ENCODE measurements at regions not wholly inside any gene's neighbourhood (a gene's known extent, or its start where the extent isn't known, plus 50 kb on each side); places are given as distances from the start of the nearest gene placed in this dataset.

- DNase-seq, result no peak
These were observed 204.8 kb downstream of the KLF12 start for GRCh38 chr13:73929287-73929932.

GRCh38 chr13:73924607-73925006 lies 209.6 kb downstream of the KLF12 start:
- no peak for DNase-seq

DNA sequence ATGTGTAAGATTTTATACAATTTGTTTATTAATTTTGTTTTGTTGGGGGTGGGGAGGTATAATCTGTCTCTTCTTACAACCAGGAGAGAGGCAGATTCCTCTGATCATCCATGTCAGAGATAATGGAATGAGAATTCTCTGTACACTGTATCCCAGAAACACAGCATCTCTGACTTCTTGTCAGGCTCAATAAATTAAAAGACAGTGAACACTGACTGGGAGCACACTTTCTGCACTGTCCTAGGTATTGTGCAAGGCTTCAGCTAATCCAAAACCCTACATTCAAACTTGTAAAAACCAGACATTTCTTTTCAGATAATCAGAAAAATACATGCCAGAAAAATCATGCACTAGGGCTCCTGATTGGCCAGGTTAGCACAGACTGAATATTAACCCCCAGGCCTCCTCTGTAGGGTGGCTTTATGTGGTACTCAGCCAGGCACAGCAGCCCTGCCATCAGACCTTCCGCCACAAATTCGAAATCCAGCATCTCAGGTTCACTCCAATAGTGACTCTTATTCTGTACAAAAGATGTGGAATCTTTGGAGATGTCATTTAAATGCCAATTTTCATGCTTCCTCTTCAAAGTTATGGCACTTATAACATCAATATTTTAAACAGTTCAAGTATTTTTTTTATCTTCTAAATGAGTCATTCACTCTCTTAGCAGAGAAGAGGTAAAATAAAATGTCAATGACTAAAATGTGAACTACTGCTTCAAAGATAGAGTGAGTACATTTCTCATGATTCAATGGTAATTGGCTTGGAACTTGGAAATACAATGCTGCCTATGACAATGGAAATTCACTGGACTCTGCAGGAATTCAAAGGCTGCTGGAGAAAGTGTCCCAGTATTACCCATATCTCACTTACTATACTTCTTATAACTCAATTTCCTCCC lies 211.5 kb downstream of the KLF12 start:
- DNase-seq, result no peak

DNA sequence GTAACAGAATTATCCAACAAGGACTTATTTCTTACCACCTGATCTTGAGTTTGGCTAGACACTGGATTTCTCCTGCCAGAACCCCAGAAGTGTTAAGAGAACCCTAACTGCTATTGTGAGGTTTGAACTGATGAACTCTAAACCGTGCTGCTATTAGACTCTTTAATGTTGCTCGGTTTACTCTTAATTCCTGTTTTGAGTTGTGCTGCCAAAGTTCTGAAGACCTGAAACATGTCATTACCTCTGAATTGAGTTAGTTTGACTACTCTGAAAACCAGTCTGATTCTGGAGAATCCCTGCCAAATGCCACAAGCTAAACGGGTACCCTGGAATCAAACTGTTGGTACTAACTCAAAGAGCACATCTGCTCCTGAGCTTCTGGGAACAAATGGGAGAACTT lies 215.5 kb downstream of the KLF12 start:
- DNase-seq, result no peak

DNA sequence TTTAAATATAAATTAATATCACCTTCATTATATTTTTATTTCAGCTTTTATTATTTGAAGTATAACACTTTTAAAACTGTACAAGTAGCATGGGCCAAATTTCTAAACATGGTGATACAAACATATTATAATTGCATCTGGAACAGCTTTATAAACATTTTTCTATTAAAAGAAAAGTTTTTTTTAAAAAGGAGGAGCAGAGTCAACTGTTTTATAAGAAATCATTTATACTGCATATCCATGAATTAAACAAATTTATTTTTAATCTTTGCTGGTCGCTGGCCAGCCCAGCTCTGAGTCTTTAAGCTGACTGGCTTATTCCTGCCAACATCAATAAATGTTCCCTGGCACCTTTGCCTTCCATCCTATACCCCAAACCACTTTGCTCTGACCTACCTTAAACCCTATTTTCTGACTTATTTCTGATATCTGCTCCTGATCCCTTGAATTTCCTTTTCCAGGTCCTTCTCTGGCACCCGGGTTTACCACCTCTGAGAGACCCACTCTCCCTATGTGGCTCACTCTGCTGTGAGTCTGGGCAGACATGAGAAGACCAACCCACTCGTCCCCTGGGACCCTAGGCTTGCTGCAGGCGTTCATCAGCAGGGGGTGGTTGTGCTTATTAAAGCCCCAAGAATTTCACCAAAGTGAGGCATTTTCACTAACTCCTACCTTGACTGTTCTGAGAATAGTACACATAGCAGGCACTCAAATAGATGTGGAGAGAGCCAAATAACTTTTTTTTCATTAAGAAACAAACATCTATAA lies 220.3 kb downstream of the KLF12 start:
- no peak for DNase-seq

DNA sequence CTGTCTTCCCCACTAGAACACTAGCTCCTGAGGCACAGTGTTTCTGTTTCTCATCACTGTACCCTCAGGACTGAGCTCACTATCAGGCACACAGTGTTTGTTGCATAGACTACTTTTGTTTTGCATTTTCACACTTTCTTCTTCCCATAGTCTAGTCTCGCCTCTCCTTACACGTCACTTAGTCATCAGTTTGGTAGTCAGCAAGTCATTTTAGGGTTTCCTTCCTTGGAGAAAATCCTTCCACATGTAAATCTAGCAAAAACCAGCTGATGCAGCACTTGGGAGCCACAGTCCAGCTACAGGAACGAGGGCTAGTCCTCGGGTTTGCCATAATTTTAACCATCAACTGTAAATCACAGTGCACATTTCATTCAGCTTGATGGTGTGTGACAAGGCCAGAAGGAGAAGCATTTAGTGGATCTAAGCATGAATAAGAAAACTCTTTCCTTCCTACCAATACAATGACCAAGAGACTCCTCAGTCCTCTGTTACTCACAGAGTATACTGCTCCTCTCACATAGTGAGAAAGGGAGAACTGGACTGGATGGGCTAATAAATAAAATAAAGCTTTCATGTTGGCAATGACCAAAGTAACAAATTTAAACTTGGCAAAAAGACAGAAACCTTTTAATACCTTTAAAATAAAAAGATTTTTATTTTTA lies 221.0 kb downstream of the KLF12 start:
- no peak for DNase-seq

GRCh38 chr13:73911361-73911760 lies 222.8 kb downstream of the KLF12 start:
- DNase-seq, result no peak

- no peak for DNase-seq
These were observed 223.5 kb downstream of the KLF12 start for GRCh38 chr13:73910733-73911132.

DNA sequence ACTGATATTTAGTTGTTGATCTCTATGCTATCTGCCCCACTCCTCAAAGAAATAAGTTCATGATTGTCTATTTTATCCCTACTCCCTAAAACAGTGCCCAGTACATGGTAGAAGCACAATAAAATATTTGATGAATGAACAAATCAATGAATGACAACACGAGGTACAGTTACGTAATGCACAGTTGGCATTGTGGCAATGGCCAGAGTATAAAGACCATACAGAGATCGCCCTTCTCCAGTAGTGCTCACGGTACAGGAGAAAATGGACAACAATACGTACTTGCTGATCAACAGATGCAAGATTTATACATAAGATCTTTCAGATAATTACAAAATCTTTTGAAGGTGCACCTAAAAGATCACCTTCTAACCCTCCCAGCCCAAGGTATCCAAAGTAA lies 225.4 kb downstream of the KLF12 start:
- no peak for DNase-seq

GRCh38 chr13:73904625-73905024 lies 229.6 kb downstream of the KLF12 start:
- no peak for DNase-seq

DNA sequence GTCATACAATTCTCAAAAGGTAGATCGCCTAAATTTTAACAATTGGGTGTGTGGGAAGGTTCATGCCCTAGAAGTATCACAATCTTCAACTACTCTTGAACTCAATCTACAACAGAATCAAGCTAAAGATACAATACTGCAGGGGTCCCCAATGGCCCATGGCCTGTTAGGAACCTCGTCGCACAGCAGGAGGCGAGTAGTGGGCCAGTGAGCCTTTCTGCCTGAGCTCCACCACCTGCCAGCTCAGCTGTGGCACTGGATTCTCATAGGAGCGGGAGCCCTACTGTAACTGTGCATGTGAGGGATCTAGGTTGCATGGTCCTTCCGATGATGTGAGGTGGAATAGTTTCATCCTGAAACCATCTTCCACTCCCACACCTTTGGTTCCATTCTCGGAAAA lies 230.6 kb downstream of the KLF12 start:
- DNase-seq, result no peak

DNA sequence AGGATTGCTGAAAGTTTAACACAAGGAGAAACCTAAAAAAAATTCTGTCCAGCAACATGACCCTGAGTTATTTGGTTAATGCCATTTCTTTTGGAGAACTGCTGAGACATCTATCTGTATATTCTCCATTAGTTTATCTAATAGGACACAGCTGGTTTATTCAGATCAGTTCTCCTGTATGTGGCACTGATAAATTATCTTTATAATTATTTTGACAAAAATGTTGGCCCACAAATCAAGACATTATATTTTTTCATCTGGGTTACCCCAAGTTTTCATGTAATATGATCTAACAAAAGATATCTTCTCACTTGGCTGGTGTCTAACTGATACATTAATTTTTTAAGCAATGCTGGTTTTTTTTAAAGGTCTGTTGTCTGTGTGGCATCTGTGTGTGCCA lies 231.4 kb downstream of the KLF12 start:
- no peak for DNase-seq

DNA sequence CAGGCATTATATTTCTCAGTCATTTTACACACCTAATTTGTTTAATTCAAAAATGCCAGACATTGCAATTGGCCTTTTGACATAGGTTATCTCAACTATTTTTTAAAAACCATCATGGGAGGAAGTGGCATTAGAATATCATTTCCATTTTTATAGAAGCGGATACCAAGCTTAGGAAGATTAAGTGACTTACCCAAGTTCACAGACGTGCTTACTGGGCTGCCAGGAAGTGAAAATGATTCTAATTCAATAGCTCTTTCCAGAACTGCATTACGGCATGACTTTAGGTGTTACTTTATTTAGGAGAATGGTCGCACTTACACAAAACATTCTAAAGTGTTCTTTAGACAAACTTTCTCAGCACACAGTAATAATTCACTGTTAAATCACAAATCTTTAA lies 231.9 kb downstream of the KLF12 start:
- no peak for DNase-seq

GRCh38 chr13:73901324-73902068 lies 232.7 kb downstream of the KLF12 start:
- DNase-seq, result no peak

DNA sequence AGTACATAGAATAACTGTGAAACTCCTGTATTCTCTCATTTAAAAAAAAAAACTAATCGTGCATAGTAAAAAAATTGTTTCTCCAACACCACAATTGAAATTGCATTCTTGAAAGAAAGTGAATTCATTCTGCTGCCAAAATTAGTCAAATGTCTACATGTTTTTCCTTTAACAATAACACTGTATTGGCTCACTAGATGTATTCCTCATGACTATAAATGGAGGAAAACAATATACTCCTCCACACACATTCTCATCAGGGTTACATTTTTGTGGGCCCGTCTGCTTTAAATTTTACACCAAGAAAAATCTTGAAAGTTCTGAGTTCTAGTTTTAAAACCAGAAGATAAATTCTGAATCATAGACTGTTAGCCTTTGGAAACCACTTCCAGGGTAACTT lies 233.6 kb downstream of the KLF12 start:
- no peak for DNase-seq

DNA sequence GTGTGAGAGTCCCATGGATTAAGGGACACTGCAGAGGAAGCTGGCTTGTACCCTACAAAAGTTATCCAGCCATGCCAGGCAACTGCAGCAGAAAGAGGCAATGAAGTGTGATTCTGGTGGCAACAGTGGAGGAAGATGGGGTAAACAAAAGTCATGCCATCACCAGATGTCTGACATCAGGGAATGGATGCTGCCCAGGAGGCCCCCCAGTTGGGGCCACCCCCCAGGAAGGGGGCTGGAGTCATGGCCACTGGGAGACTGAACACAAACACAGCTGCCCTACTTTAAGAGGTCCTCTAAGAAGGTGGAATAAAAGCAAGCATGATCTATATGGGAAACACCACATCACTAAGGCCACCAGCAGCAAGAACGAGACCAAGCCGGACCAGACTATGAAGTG lies 235.3 kb downstream of the KLF12 start:
- DNase-seq, result no peak

- DNase-seq, result no peak
These were observed 235.9 kb downstream of the KLF12 start for GRCh38 chr13:73898276-73898675.

DNA sequence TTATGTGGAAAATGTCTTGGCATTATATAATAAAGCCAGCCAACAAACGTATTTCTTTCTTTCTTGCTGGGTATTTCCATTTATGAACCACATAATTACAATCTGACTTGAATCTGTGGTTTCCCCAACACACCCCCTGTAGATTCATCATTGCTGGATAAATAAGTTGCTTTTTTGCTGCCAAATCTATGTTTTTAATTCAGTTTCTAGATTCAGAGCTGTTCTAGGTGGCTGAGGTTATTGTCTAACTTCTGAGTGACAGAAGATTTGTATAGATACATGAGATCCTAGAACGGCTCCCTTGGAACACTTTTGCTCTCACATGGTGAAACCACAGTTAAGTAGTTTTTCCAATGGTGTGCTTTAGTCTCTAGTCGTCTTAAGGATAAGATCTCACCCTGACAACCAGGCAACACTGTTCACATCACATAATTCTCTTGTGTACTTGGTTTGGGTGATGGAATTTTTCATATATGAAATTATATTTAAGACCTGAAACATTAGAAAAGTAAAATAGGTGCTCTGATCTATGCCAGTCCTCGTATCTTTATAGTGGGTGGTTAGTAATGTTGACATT lies 239.1 kb downstream of the KLF12 start:
- no peak for DNase-seq

DNA sequence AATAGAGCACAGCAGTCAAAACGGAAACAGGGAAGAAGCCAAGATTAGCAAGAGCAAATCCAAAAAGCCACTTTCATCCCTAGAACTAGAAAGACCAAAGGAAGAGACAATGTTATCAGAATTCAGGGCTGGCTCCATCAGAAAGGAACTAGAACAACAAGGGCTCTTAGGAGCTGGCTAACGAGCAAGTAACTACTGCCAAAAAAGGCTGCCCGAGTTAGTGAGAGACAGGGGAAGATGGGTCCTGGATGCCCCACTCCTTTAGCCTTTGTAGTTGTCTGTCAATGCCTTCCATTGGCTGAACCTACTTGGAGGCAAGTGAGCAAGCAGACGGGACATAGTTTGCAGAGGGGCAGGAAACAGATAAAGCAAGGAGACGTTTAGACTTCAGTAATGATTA lies 240.4 kb downstream of the KLF12 start:
- DNase-seq, result no peak

- no peak for DNase-seq
These were observed 242.4 kb downstream of the KLF12 start for GRCh38 chr13:73891805-73892204.

GRCh38 chr13:73883162-73883561 lies 251.0 kb downstream of the KLF12 start:
- DNase-seq, result no peak

DNA sequence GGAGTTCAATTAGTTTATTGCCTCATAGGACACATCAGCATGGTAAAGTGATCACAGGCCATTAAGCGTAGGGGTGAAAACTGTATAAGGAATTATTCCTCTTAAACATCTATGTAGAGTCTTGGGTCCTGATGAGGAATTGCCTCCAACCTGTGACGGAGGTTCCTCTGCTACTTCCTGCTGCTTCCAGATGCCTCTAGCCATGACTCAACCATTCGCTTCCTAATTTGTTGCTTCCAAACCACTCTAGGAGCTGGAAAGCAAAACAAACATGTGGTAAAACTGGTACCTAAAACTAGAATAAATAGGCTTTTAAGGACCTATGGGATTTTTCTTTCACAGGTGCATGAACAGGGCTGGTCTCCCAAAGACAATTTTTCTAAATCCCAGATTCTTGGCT lies 253.8 kb downstream of the KLF12 start:
- no peak for DNase-seq

Data from suppressor macrophage treated with lipopolysaccharide for 1 hour (primary cell).